ENCODE measurements at regions not wholly inside any gene's neighbourhood (a gene's known extent, or its start where the extent isn't known, plus 50 kb on each side); places are given as distances from the start of the nearest gene placed in this dataset.

- Histone ChIP-seq H3K36me3 (replicated peaks in 1 of 2; ENCODE audit: control insufficient read depth in 1 of 2, insufficient read depth in 2 of 2, low read length in 2 of 2) (no peaks in the 10 kb centered on the region), H3K27ac (ENCODE audit: extremely low read length, insufficient read depth, low read length) (no peak overlapping the region), H3K4me2 (ENCODE audit: low read depth, low read length) (no peak overlapping the region), H3K79me2 (ENCODE audit: insufficient read depth, low read length) (no peaks in the 10 kb centered on the region), H3K4me1 (ENCODE audit: insufficient read depth, low read length) (no peaks in the 10 kb centered on the region), H3K9me3 (ENCODE audit: low read length) (no peaks in the 10 kb centered on the region), H3K9ac (ENCODE audit: insufficient read depth, low read depth, low read length) (no peak overlapping the region), H4K20me1 (ENCODE audit: insufficient read depth, low read length) (no peaks in the 10 kb centered on the region), H3K4me3 (replicated peaks in 1 of 3; ENCODE audit: insufficient read depth in 1 of 3, low read depth in 2 of 3, low read length in 3 of 3) (no peak overlapping the region), H3K27me3 (ENCODE audit: control insufficient read depth in 1 of 2, insufficient read depth in 2 of 2, low read length in 2 of 2) (no peaks in the 10 kb centered on the region), H2AFZ (ENCODE audit: low read length) (no peak overlapping the region)
- DNase-seq (ENCODE audit: low spot score) = no peak
- CTCF ChIA-PET (ENCODE audit: low intra/inter-chr PET ratio, low total read pairs) = no interaction called here
- POLR2A ChIA-PET = no interaction called here
- WGBS (ENCODE audit: low lambda C conversion rate) = 1% methylated on average over 2 of the region's 2 CpGs
- no TSS peak for BruUV-seq (replicated peaks)
- ATAC-seq = no peak
- in situ Hi-C loops (cut with HindIII; ENCODE audit: extremely low pct_ligation_motif_present, low pct_unique_long_range_greater_than_20kb) (no loop called here), intact Hi-C loops (cut with micrococcal nuclease; ENCODE audit: unreplicated experiment) (no loop called here)
- FAIRE-seq = no peak
- TF ChIP-seq ZNF121 (CRISPR knock-in tag; IDR thresholded peaks at IDR 0.05) (no peak), CHD2 (IDR thresholded peaks at IDR 0.05; ENCODE audit: low read depth, low read length) (no peak), ZIK1 (CRISPR knock-in tag; IDR thresholded peaks at IDR 0.05; ENCODE audit: borderline replicate concordance, low read depth) (no peak), NKX3-1 (CRISPR knock-in tag; IDR thresholded peaks at IDR 0.05) (no peak), ZKSCAN5 (CRISPR knock-in tag; IDR thresholded peaks at IDR 0.05) (no peak), ARNTL (CRISPR knock-in tag; IDR thresholded peaks at IDR 0.05) (no peak), FOXA3 (CRISPR knock-in tag; IDR thresholded peaks at IDR 0.05) (no peak), E2F5 (CRISPR knock-in tag; conservative IDR thresholded peaks at IDR 0.05) (no peak), ZNF441 (CRISPR knock-in tag; IDR thresholded peaks at IDR 0.05; ENCODE audit: borderline replicate concordance) (no peak), ZNF773 (CRISPR knock-in tag; IDR thresholded peaks at IDR 0.05; ENCODE audit: borderline replicate concordance) (no peak), THRA (CRISPR knock-in tag; IDR thresholded peaks at IDR 0.05; ENCODE audit: borderline replicate concordance) (no peak), NFKB2 (CRISPR knock-in tag; IDR thresholded peaks at IDR 0.05; ENCODE audit: borderline replicate concordance) (no peak), REXO4 (CRISPR knock-in tag; IDR thresholded peaks at IDR 0.05; ENCODE audit: borderline replicate concordance) (no peak), NCOA1 (CRISPR knock-in tag; IDR thresholded peaks at IDR 0.05) (no peak), CC2D1A (CRISPR knock-in tag; IDR thresholded peaks at IDR 0.05) (no peak)
- TF ChIP-seq, protein P1, sequence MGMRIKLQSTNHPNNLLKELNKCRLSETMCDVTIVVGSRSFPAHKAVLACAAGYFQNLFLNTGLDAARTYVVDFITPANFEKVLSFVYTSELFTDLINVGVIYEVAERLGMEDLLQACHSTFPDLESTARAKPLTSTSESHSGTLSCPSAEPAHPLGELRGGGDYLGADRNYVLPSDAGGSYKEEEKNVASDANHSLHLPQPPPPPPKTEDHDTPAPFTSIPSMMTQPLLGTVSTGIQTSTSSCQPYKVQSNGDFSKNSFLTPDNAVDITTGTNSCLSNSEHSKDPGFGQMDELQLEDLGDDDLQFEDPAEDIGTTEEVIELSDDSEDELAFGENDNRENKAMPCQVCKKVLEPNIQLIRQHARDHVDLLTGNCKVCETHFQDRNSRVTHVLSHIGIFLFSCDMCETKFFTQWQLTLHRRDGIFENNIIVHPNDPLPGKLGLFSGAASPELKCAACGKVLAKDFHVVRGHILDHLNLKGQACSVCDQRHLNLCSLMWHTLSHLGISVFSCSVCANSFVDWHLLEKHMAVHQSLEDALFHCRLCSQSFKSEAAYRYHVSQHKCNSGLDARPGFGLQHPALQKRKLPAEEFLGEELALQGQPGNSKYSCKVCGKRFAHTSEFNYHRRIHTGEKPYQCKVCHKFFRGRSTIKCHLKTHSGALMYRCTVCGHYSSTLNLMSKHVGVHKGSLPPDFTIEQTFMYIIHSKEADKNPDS (CRISPR knock-in tag; IDR thresholded peaks at IDR 0.05) = no peak
- TF ChIP-seq, protein P2, sequence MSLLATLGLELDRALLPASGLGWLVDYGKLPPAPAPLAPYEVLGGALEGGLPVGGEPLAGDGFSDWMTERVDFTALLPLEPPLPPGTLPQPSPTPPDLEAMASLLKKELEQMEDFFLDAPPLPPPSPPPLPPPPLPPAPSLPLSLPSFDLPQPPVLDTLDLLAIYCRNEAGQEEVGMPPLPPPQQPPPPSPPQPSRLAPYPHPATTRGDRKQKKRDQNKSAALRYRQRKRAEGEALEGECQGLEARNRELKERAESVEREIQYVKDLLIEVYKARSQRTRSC (CRISPR knock-in tag; IDR thresholded peaks at IDR 0.05; ENCODE audit: low read depth) = no peak
These were observed 639.2 kb upstream of the CDH2 start for GRCh38 chr18:28816155-28816554.
